Tibial nerve (tissue), 4 donors: ENCODE measurements at regions not wholly inside any gene's neighbourhood (a gene's known extent, or its start where the extent isn't known, plus 50 kb on each side); places are given as distances from the start of the nearest gene placed in this dataset.

Experiments
- DNase-seq, 2 donors: peaks; one replicate each; pipeline ENCODE4 v3.0.0-alpha.2; 2019; ENCODE audit warnings: low spot score in 2 of 2
- H3K27ac ChIP-seq, 4 donors: fragments of 200-600 bp; sonication (generic) in 3 of 4; one replicate each; pipeline ENCODE4 v1.5.1; 2017 to 2019; ENCODE audit warnings: mild to moderate bottlenecking in 1 of 4
- H3K27me3 ChIP-seq, 2 donors: fragments of 200-600 bp; sonication (generic) in 1 of 2; one replicate each; pipeline versions ENCODE4 v1.5.1 to v1.6.0; 2017 to 2019
- H3K36me3 ChIP-seq, 3 donors: fragments of 200-600 bp; sonication (generic); one replicate each; pipeline ENCODE4 v1.5.1; 2018 to 2019
- H3K4me1 ChIP-seq, 4 donors: fragments of 200-600 bp; sonication (generic) in 3 of 4; one replicate each; pipeline ENCODE4 v1.5.1; 2017 to 2019
- H3K4me3 ChIP-seq, 4 donors: fragments of 200-600 bp; sonication (generic) in 3 of 4; one replicate each; pipeline ENCODE4 v1.5.1; 2017 to 2019; ENCODE audit warnings: mild to moderate bottlenecking in 1 of 4, moderate library complexity in 1 of 4
- H3K9me3 ChIP-seq, 4 donors: fragments of 200-600 bp; sonication (generic) in 3 of 4; one replicate each; pipeline ENCODE4 v1.5.1; 2017 to 2019
- CTCF ChIP-seq, 5 experiments: fragments of 200-600 bp in 3 of 5; fragments of 450-650 bp in 2 of 5; sonication (generic) in 3 of 5; IDR thresholded peaks; one replicate each; pipeline ENCODE4 v1.5.1; 2016 to 2019; ENCODE audit warnings: antibody characterized with exemption in 5 of 5, mild to moderate bottlenecking in 3 of 5, moderate library complexity in 2 of 5
- EP300 ChIP-seq, 2 donors: sonication (generic); formaldehyde crosslinking; IDR thresholded peaks; one replicate each; pipeline ENCODE4 v1.6.1; 2017; ENCODE audit warnings: antibody characterized with exemption in 2 of 2, mild to moderate bottlenecking in 1 of 2
- POLR2A ChIP-seq, 2 donors: fragments of 450-650 bp; IDR thresholded peaks; one replicate each; pipeline ENCODE4 v1.6.1; 2017; ENCODE audit warnings: antibody characterized with exemption in 2 of 2, mild to moderate bottlenecking in 2 of 2, moderate library complexity in 2 of 2
- WGBS, 2 donors: methylation state at CpG; one replicate each; pipeline ENCODE4 v1.1.5; 2018; 5-methylcytosine and 5-hydroxymethylcytosine counted together

- no peak overlapping the region for H3K27ac ChIP-seq
- no peak for DNase-seq
- no peak for TF ChIP-seq POLR2A (IDR thresholded peaks at IDR 0.05)
- TF ChIP-seq CTCF (IDR thresholded peaks at IDR 0.05), result no peak
- no peak for TF ChIP-seq EP300 (IDR thresholded peaks at IDR 0.05)
- no peak overlapping the region for H3K4me3 ChIP-seq
- H3K9me3 ChIP-seq, result peaks cover 0 to 6% (median 0%) of the 10 kb centered on the region in 4 donors
- H3K36me3 ChIP-seq, result no peaks in the 10 kb centered on the region
- WGBS, 2 donors, result 90 to 91% methylated on average over 4 of the region's 4 CpGs
- H3K27me3 ChIP-seq, result no peaks in the 10 kb centered on the region
- H3K4me1 ChIP-seq, result peaks cover 0 to 14% (median 8%) of the 10 kb centered on the region in 4 donors
These were observed 165.2 kb upstream of the APCDD1 start for GRCh38 chr18:10289251-10289650.

GRCh38 chr18:10289951-10290637, 164.3 kb upstream of the APCDD1 start:
- 75 to 76% methylated on average over 7 of the region's 7 CpGs for WGBS, 2 donors
- Histone ChIP-seq H3K27ac (no peak overlapping the region), H3K4me1 (peaks cover 0 to 8% (median 2%) of the 10 kb centered on the region in 4 donors)

GRCh38 chr18:10290638-10291235, 163.7 kb upstream of the APCDD1 start:
- DNase-seq, result no peak
- Histone ChIP-seq H3K4me3 (no peak overlapping the region), H3K27me3 (no peaks in the 10 kb centered on the region), H3K36me3 (no peaks in the 10 kb centered on the region), H3K27ac (no peak overlapping the region), H3K4me1 (peaks cover 0 to 8% (median 2%) of the 10 kb centered on the region in 4 donors), H3K9me3 (peaks cover 0 to 6% (median 0%) of the 10 kb centered on the region in 4 donors)
- 90 to 91% methylated on average over 5 to 11 of the region's 11 CpGs for WGBS, 2 donors
- TF ChIP-seq POLR2A (IDR thresholded peaks at IDR 0.05) (no peak), EP300 (IDR thresholded peaks at IDR 0.05) (no peak), CTCF (IDR thresholded peaks at IDR 0.05) (no peak)

More at GRCh38 chr18:10289951-10290637, 164.3 kb upstream of the APCDD1 start:
- Histone ChIP-seq H3K36me3 (no peaks in the 10 kb centered on the region), H3K9me3 (peaks cover 0 to 6% (median 0%) of the 10 kb centered on the region in 4 donors), H3K27me3 (no peaks in the 10 kb centered on the region), H3K4me3 (no peak overlapping the region)
- TF ChIP-seq EP300 (IDR thresholded peaks at IDR 0.05) (no peak), POLR2A (IDR thresholded peaks at IDR 0.05) (no peak), CTCF (IDR thresholded peaks at IDR 0.05) (no peak)
- no peak for DNase-seq

- DNase-seq, result no peak
- Histone ChIP-seq H3K27me3 (no peaks in the 10 kb centered on the region), H3K27ac (peak overlapping the region in 2 of 4 donors; percentile 26 to 36), H3K4me1 (peaks cover 0 to 8% (median 2%) of the 10 kb centered on the region in 4 donors), H3K9me3 (peaks cover 0 to 6% (median 0%) of the 10 kb centered on the region in 4 donors), H3K4me3 (no peak overlapping the region), H3K36me3 (no peaks in the 10 kb centered on the region)
- WGBS, 2 donors, result 65 to 69% methylated on average over 13 of the region's 13 CpGs
- TF ChIP-seq CTCF (IDR thresholded peaks at IDR 0.05), result no peak
- TF ChIP-seq EP300 (IDR thresholded peaks at IDR 0.05), result no peak
- no peak for TF ChIP-seq POLR2A (IDR thresholded peaks at IDR 0.05)
These were observed 162.9 kb upstream of the APCDD1 start for GRCh38 chr18:10291568-10291981.

GRCh38 chr18:10293966-10294365, 160.5 kb upstream of the APCDD1 start:
- Histone ChIP-seq H3K27ac (no peak overlapping the region), H3K4me3 (no peak overlapping the region), H3K9me3 (peaks cover 0 to under 1% (median 0%) of the 10 kb centered on the region in 4 donors), H3K27me3 (no peaks in the 10 kb centered on the region), H3K36me3 (no peaks in the 10 kb centered on the region), H3K4me1 (peaks cover 0 to 17% (median 2%) of the 10 kb centered on the region in 4 donors)
- TF ChIP-seq POLR2A (IDR thresholded peaks at IDR 0.05) (no peak), EP300 (IDR thresholded peaks at IDR 0.05) (no peak), CTCF (IDR thresholded peaks at IDR 0.05) (no peak)
- 96 to 99% methylated on average over 11 of the region's 11 CpGs for WGBS, 2 donors
- no peak for DNase-seq
